Neutrophil (primary cell): ENCODE measurements at regions not wholly inside any gene's neighbourhood (a gene's known extent, or its start where the extent isn't known, plus 50 kb on each side); places are given as distances from the start of the nearest gene placed in this dataset.

ENCODE experiments used
- H3K27ac ChIP-seq: fragments of 200-600 bp; sonication (generic); 2 replicates; pipeline ENCODE4 v1.5.1; 2016; ENCODE audit warnings: mild to moderate bottlenecking, moderate library complexity
- H3K27me3 ChIP-seq: fragments of 200-600 bp; sonication (generic); 2 replicates; pipeline ENCODE4 v1.6.0; 2016; ENCODE audit warnings: mild to moderate bottlenecking
- H3K36me3 ChIP-seq: fragments of 200-600 bp; sonication (generic); 2 replicates; pipeline ENCODE4 v1.5.1; 2017
- H3K4me1 ChIP-seq, 2 experiments: fragments of 200-600 bp in 1 of 2; sonication (generic) in 1 of 2; 1 replicate in 1 of 2; 2 replicates in 1 of 2; pipeline versions ENCODE4 v1.5.1 to v1.6.1; 2013 to 2016; ENCODE audit warnings: low read depth in 1 of 2, low read length in 1 of 2, mild to moderate bottlenecking in 1 of 2, moderate library complexity in 1 of 2; ENCODE audit not compliant: control insufficient read depth in 1 of 2, insufficient read depth in 1 of 2
- H3K4me3 ChIP-seq, 2 experiments: fragments of 200-600 bp in 1 of 2; sonication (generic) in 1 of 2; 1 replicate in 1 of 2; 2 replicates in 1 of 2; pipeline ENCODE4 v1.5.1; 2013 to 2016; ENCODE audit warnings: low read depth in 1 of 2, low read length in 1 of 2, mild to moderate bottlenecking in 1 of 2, moderate library complexity in 1 of 2
- H3K9me3 ChIP-seq: fragments of 200-600 bp; sonication (generic); 2 replicates; pipeline ENCODE4 v1.5.1; 2016
- TF ChIP-seq, protein P1 (sequence below): fragments of 200-600 bp; sonication (generic); IDR thresholded peaks from 2 replicates; pipeline ENCODE4 v1.5.1; 2016; ENCODE audit warnings: antibody characterized with exemption

DNA sequence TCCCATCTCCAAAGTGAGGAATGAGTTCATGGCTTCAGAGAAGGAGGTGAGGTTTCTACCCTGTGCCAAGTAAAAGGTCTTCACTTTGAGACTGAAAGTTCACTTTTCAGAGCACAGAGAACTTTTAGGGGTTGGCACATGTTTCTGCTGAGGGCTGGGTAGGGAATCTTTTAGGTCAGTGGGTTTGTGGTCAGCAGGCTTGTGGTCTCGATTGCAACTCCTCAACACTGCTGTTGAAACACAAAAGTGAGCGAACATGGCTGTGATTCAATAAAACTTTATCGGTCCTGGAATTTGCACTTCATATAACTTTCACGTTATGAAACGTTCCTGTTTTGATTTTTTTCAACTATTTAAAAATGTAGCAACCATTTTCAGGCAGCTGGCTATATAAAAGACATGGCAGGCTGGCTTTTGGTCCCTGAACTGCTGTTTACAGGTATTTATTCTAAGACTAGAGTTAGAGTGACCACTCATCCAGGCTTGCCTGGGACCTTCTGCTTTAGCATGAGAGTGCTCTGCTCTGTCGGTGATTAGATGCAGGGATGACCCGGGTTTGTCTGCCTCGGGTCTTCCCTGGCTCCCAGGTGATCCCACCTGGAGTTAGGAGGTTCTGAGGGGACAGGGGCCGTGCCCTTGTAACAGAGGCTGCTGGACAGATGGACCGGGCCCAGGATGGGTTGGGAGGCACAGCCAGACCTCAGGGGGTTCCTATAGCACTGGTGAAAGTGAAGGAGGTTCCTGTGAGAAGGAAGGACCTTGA, 62.7 kb upstream of the TAF1B start:
- Histone ChIP-seq H3K36me3 (no peaks in the 10 kb centered on the region), H3K27me3 (no peaks in the 10 kb centered on the region), H3K27ac (no peak overlapping the region), H3K4me3 (no peak overlapping the region), H3K9me3 (no peaks in the 10 kb centered on the region), H3K4me1 (no peaks in the 10 kb centered on the region)
- TF ChIP-seq, protein P1, sequence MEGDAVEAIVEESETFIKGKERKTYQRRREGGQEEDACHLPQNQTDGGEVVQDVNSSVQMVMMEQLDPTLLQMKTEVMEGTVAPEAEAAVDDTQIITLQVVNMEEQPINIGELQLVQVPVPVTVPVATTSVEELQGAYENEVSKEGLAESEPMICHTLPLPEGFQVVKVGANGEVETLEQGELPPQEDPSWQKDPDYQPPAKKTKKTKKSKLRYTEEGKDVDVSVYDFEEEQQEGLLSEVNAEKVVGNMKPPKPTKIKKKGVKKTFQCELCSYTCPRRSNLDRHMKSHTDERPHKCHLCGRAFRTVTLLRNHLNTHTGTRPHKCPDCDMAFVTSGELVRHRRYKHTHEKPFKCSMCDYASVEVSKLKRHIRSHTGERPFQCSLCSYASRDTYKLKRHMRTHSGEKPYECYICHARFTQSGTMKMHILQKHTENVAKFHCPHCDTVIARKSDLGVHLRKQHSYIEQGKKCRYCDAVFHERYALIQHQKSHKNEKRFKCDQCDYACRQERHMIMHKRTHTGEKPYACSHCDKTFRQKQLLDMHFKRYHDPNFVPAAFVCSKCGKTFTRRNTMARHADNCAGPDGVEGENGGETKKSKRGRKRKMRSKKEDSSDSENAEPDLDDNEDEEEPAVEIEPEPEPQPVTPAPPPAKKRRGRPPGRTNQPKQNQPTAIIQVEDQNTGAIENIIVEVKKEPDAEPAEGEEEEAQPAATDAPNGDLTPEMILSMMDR, result no peak

DNA sequence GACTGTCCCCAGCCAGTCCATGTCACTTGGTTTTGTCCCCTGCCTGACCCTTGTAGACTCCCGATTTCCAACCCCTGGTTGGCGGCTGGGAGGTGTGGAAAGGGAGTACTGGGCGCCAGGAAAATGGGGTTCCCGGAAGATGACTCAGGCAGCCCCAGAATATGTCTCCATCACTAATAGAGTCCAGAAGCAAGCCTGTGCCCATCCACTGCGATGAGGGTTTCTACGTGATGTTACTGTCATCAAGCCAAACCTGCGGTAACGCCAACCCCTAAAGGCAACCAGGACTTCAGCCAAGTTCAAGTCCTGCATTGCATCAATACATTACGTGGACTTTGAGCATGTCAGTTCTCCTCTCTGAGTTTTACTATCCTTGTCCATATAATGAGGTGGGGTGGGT, 62.0 kb upstream of the TAF1B start:
- Histone ChIP-seq H3K36me3 (no peaks in the 10 kb centered on the region), H3K27me3 (no peaks in the 10 kb centered on the region), H3K4me1 (no peaks in the 10 kb centered on the region), H3K4me3 (no peak overlapping the region), H3K9me3 (no peaks in the 10 kb centered on the region), H3K27ac (no peak overlapping the region)
- TF ChIP-seq, protein P1, result no peak

DNA sequence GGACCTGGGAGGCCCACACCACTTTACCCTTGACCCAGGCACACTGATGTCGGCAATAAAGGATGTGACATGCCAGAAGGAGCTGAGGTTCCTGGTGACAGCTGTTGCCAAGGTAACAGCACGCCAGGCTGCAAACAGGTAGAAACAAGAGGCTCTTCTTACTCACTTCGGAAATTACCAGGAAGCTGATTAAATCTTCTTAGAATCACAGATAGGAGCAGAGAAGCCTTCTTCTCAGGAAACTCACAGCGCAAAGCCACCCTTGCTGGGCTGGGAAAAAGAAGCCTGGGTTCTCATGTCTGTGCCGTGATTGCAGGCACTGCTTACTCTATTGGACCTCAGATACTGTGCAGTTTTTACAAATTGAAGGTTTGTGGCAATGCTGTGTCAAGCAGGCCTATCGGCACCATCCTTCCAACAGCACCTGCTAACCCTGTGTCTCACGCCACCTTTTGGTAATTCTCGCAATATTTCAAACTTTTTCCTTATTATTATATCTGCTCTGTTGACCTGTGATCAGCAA, 61.0 kb upstream of the TAF1B start:
- TF ChIP-seq, protein P1, result no peak
- H3K4me3 ChIP-seq, result no peak overlapping the region
- H3K27me3 ChIP-seq, result peaks cover 5% of the 10 kb centered on the region
- no peaks in the 10 kb centered on the region for H3K9me3 ChIP-seq
- H3K27ac ChIP-seq, result no peak overlapping the region
- H3K36me3 ChIP-seq, result no peaks in the 10 kb centered on the region
- H3K4me1 ChIP-seq, result no peaks in the 10 kb centered on the region

DNA sequence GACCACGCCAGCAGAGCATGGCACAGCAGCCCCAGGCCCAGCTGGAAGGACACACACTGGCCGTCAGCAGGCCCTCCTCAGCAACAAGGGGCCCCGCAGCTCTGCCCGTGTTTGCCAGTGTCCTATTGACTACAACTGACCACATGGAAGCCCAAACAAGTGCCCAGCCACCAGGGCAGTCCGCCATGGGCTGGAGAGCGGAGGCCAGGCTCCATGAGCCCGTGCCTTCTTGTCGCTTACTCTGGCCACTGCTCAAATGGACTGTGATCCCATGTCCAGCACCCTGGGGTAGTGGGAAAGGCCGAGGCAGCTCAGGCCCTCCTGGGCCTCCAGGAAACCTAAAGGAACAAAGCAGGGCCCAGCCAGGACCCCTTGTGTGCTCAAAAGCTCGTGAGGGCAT, 53.9 kb upstream of the TAF1B start:
- Histone ChIP-seq H3K36me3 (no peaks in the 10 kb centered on the region), H3K27me3 (peaks cover 25% of the 10 kb centered on the region), H3K4me1 (no peaks in the 10 kb centered on the region), H3K4me3 (no peak overlapping the region), H3K27ac (no peak overlapping the region), H3K9me3 (no peaks in the 10 kb centered on the region)
- TF ChIP-seq, protein P1, result no peak

DNA sequence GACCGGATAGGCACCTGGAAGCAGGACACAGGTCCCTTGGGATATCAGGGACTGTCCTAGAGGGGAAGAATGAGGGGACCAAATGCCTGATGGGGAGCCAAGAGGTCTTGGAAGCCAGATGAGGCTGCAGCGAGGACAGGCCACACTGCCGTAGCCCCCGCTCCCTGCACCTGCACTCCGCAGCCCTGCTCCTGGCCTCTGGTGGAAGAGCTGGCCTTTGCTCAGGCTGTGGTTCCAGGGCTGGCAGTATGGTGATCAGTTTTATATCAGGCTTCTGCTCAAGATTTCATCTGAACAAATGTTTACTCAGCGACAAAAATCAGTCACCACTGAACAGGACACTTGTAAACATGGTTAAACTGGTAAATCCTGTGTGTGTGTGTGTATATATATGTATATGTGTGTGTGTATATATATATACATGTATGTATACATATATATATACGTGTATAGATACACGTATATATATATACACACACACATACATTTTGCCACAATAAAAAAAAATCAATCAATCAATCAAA, 52.5 kb upstream of the TAF1B start:
- Histone ChIP-seq H3K27ac (no peak overlapping the region), H3K9me3 (no peaks in the 10 kb centered on the region), H3K4me1 (no peaks in the 10 kb centered on the region), H3K36me3 (no peaks in the 10 kb centered on the region), H3K4me3 (no peak overlapping the region), H3K27me3 (peaks cover 25% of the 10 kb centered on the region)
- TF ChIP-seq, protein P1, result no peak
